Upper lobe of left lung (tissue), 4 donors: ENCODE measurements at regions not wholly inside any gene's neighbourhood (a gene's known extent, or its start where the extent isn't known, plus 50 kb on each side); places are given as distances from the start of the nearest gene placed in this dataset.

Experiments
- CTCF ChIP-seq, 6 experiments: fragments of 450-650 bp in 4 of 6; fragments of 200-600 bp in 2 of 6; sonication (generic) in 2 of 6; IDR thresholded peaks; one replicate each; pipeline ENCODE4 v1.5.1; 2016 to 2019; ENCODE audit warnings: antibody characterized with exemption in 6 of 6
- EP300 ChIP-seq, 4 donors: sonication (generic); formaldehyde crosslinking; IDR thresholded peaks; one replicate each; pipeline ENCODE4 v1.5.1; 2017; ENCODE audit warnings: antibody characterized with exemption in 4 of 4, control low read depth in 2 of 4
- POLR2A ChIP-seq, 4 donors: fragments of 450-650 bp; IDR thresholded peaks; one replicate each; pipeline ENCODE4 v1.5.1; 2016 to 2017; ENCODE audit warnings: antibody characterized with exemption in 4 of 4, mild to moderate bottlenecking in 2 of 4

GRCh38 chr21:33127868-33128242, 57.9 kb downstream of the OLIG1 start:
- TF ChIP-seq CTCF (IDR thresholded peaks at IDR 0.05) (no peak), POLR2A (IDR thresholded peaks at IDR 0.05) (no peak), EP300 (IDR thresholded peaks at IDR 0.05) (no peak)
